Cardiac fibroblast (primary cell): ENCODE measurements at regions not wholly inside any gene's neighbourhood (a gene's known extent, or its start where the extent isn't known, plus 50 kb on each side); places are given as distances from the start of the nearest gene placed in this dataset.

ENCODE experiments used
- DNase-seq, 2 donors: peaks; one replicate each; pipeline versions ENCODE4 v3.0.0 to v3.0.0-alpha.2; 2010; ENCODE audit warnings: low read depth in 2 of 2
- H3K4me3 ChIP-seq, 2 donors: replicated peaks in 1 of 2; 1 replicate in 1 of 2; 2 replicates in 1 of 2; pipeline ENCODE4 v1.5.1; 2011; ENCODE audit warnings: low read depth in 2 of 2, low read length in 2 of 2, mild to moderate bottlenecking in 2 of 2, moderate library complexity in 1 of 2
- TF ChIP-seq, protein P1 (sequence below): IDR thresholded peaks from one replicate; pipeline ENCODE4 v1.5.1; 2011; ENCODE audit warnings: low read depth, mild to moderate bottlenecking, low read length, inconsistent platforms

DNA sequence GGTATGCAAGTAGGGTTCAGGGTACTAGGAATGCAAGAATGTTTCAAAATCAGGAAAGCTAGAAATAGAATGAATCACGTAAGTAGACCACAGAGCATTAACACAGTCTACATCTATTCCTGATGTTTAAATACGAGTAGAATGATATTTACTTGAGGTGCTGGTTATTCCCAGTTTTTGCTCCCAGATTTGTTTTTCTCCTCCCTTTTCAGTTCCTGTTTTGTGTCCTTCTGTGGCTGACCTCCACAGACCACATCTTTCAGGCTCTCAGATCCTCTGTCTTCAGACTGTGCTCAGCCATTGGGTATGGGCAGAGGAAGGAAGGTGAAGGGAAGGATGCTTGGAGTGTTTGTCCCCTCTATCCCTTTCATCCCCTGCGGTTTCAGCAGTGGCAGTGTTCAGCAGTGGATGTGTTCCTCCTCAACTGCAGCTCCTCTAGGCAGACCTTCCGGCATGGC lies 276.6 kb downstream of the ZNF621 start:
- H3K4me3 ChIP-seq: no peak overlapping the region
- DNase-seq: peak; percentile 4 to 56
- TF ChIP-seq, protein P1, sequence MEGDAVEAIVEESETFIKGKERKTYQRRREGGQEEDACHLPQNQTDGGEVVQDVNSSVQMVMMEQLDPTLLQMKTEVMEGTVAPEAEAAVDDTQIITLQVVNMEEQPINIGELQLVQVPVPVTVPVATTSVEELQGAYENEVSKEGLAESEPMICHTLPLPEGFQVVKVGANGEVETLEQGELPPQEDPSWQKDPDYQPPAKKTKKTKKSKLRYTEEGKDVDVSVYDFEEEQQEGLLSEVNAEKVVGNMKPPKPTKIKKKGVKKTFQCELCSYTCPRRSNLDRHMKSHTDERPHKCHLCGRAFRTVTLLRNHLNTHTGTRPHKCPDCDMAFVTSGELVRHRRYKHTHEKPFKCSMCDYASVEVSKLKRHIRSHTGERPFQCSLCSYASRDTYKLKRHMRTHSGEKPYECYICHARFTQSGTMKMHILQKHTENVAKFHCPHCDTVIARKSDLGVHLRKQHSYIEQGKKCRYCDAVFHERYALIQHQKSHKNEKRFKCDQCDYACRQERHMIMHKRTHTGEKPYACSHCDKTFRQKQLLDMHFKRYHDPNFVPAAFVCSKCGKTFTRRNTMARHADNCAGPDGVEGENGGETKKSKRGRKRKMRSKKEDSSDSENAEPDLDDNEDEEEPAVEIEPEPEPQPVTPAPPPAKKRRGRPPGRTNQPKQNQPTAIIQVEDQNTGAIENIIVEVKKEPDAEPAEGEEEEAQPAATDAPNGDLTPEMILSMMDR: no peak

DNA sequence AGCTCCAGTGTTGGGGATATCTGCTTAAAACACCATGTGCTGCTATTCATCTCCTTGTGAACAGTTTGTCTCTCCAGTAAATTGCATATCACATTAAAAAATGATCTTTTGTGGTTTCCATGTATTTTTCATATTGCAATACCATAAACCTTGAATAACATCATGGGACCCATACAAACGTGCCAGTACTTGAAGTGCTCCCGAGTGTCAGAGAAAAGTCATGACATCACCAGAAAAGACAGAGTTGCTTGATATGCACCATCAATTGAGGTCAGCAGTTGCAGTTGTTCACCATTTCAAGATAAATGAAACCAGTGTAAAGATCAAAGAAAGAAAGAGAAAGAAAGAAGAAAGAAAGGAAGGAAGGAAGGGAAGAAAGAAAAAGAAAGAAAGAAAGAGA lies 278.6 kb downstream of the ZNF621 start:
- no peak overlapping the region for H3K4me3 ChIP-seq
- TF ChIP-seq, protein P1: no peak
- no peak for DNase-seq

DNA sequence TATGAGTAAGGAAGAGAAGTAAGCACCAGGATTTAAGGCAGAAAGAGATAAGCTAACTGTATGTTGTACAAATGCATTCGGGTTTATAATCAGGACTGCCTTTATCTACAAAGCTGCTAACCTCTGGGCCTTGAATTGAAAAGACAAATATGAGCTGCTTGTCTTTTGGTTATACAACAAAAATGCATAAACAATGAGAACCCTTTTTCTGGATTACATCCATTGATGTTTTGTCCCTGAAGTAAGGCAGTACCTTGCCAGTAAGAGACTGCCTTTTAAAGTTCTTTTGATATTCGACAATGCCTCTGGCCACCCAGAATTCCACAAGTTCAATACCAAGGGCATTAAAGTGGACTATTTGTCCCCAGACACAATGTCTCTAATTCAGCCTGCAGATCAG lies 280.7 kb downstream of the ZNF621 start:
- no peak overlapping the region for H3K4me3 ChIP-seq
- TF ChIP-seq, protein P1: no peak
- DNase-seq: no peak

DNA sequence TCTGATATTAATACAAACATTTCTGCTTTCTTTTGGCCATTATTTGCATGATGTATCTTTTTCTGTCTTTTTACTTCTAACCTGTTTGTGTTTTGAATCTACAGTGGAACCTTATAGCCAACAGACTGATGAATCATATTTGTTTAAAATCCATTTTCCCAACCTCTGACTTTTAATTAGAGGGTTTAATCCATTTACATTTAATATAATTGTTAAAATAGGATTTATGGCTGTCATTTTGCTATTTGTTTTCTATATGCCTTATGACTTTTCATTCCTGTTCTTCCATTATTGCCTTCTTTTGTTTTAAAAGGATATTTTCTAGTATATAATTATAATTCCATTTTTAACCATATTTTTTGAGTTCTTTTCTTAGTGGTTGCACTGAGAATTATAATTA lies 286.1 kb downstream of the ZNF621 start:
- H3K4me3 ChIP-seq: no peak overlapping the region
- TF ChIP-seq, protein P1: no peak
- DNase-seq: no peak

DNA sequence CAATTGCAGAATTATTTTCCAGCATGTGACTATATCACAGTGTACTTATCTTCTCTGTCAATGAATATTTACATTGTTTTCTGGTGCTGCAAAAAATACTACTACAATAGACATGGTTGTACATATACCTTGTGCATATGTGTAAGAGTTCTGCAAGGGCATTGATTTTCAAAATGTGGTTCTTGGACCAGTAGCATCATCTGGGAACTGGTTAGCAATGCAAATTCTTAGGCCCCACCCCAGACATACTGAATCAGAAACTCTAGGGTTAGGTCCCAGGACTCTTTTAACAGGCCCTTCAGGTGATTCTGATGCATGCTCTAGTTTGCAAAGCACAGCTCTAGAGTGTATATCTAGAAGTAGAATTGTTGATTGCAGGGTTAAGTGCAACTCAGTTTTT lies 292.3 kb downstream of the ZNF621 start:
- no peak for DNase-seq
- TF ChIP-seq, protein P1: no peak
- no peak overlapping the region for H3K4me3 ChIP-seq

DNA sequence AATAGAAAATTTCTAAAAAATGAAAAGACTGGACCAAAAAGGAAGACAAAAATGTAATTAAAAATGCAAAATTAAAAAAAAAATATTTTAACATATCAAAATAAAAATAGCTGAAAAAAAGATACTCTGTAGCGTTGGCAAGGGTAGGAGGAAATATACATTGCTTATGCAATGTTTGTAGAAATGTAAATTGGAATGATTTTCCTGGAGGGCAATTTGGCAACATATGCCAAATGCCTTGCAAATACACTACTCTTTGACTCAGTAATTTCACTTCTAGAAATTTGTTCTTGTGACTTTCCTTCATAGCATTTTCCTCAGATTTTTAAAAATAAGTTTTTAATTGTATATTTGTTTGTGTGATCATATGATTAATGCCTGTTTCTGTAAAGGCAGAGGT lies 296.6 kb downstream of the ZNF621 start:
- H3K4me3 ChIP-seq: no peak overlapping the region
- no peak for DNase-seq
- TF ChIP-seq, protein P1: no peak

DNA sequence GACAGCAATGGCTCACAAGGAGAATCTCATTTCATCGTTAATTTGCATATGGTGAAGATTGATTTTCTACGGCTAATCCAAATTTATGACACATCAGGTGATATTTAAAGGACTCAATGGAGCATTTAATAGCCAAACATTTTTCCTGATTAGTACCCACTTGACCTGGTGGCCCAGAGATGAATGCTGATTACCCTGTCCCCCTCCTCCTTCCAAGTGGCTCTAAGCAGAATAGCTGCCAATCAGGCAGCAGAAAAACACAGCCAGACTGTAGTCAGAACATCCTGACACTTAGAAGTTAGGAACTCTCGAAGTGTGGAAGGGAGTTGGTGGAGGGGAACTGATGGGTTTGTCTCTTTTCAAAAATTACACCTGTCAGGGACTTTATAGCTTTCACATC lies 302.5 kb downstream of the ZNF621 start:
- no peak overlapping the region for H3K4me3 ChIP-seq
- no peak for DNase-seq
- TF ChIP-seq, protein P1: no peak
